CD14-positive monocyte (primary cell): ENCODE measurements at regions not wholly inside any gene's neighbourhood (a gene's known extent, or its start where the extent isn't known, plus 50 kb on each side); places are given as distances from the start of the nearest gene placed in this dataset.
"Not testable (repeated sequence)": the region's sequence is repeated elsewhere in the genome, so short reads cannot be mapped to it uniquely, and the experiment has no call there.

Source experiments
- DNase-seq, 3 donors: peaks; one replicate each; pipeline ENCODE4 v3.0.0-alpha.2; 2011 to 2022
- H2AFZ ChIP-seq: 2 replicates; pipeline ENCODE4 v1.6.0; 2012; ENCODE audit warnings: mild to moderate bottlenecking, low read depth, low read length, inconsistent platforms; ENCODE audit not compliant: insufficient read depth, poor library complexity, severe bottlenecking
- H3K27ac ChIP-seq, 2 donors: 1 replicate in 1 of 2; 2 replicates in 1 of 2; pipeline ENCODE4 v1.5.1; 2012 to 2013; ENCODE audit warnings: low read length in 2 of 2, control low read depth in 1 of 2, inconsistent platforms in 1 of 2, low read depth in 1 of 2, mild to moderate bottlenecking in 1 of 2
- H3K27me3 ChIP-seq, 2 donors: one replicate each; pipeline versions ENCODE4 v1.6.0 to v1.6.1; 2011 to 2013; ENCODE audit warnings: low read length in 2 of 2; ENCODE audit not compliant: control insufficient read depth in 2 of 2, insufficient read depth in 2 of 2
- H3K36me3 ChIP-seq, 2 donors: replicated peaks in 1 of 2; 1 replicate in 1 of 2; 2 replicates in 1 of 2; pipeline versions ENCODE4 v1.5.1 to v1.6.1; 2012 to 2013; ENCODE audit warnings: low read length in 2 of 2, control low read depth in 1 of 2, inconsistent platforms in 1 of 2, mild to moderate bottlenecking in 1 of 2; ENCODE audit not compliant: insufficient read depth in 2 of 2, control insufficient read depth in 1 of 2
- H3K4me1 ChIP-seq, 2 donors: 1 replicate in 1 of 2; 2 replicates in 1 of 2; pipeline versions ENCODE4 v1.5.1 to v1.6.1; 2012 to 2013; ENCODE audit warnings: low read length in 2 of 2, control low read depth in 1 of 2, inconsistent platforms in 1 of 2, mild to moderate bottlenecking in 1 of 2, moderate library complexity in 1 of 2; ENCODE audit not compliant: insufficient read depth in 2 of 2, control insufficient read depth in 1 of 2
- H3K4me2 ChIP-seq: replicated peaks from 2 replicates; pipeline ENCODE3; 2012; ENCODE audit warnings: low read length, moderate library complexity, mild to moderate bottlenecking; ENCODE audit not compliant: poor library complexity, severe bottlenecking; ENCODE audit errors: extremely low read depth
- H3K4me3 ChIP-seq, 3 experiments: fragments of 200-600 bp in 1 of 3; sonication (generic) in 1 of 3; replicated peaks in 1 of 3; 1 replicate in 2 of 3; 2 replicates in 1 of 3; pipeline ENCODE4 v1.5.1; 2011 to 2013; ENCODE audit warnings: low read length in 3 of 3, mild to moderate bottlenecking in 3 of 3, control low read depth in 2 of 3, low read depth in 2 of 3, inconsistent platforms in 1 of 3, moderate library complexity in 1 of 3
- H3K79me2 ChIP-seq: 2 replicates; pipeline ENCODE4 v1.6.0; 2012; ENCODE audit warnings: mild to moderate bottlenecking, control low read depth, inconsistent platforms, low read length, moderate library complexity; ENCODE audit not compliant: insufficient read depth
- H3K9ac ChIP-seq: 2 replicates; pipeline ENCODE4 v1.6.0; 2017; ENCODE audit warnings: low read length, mild to moderate bottlenecking; ENCODE audit not compliant: insufficient read depth, poor library complexity, severe bottlenecking
- H3K9me3 ChIP-seq, 2 donors: replicated peaks in 1 of 2; 1 replicate in 1 of 2; 2 replicates in 1 of 2; pipeline versions ENCODE4 v1.5.1 to v1.6.1; 2012 to 2013; ENCODE audit warnings: low read length in 2 of 2, control low read depth in 1 of 2; ENCODE audit not compliant: control insufficient read depth in 1 of 2, insufficient read depth in 1 of 2
- H4K20me1 ChIP-seq: 2 replicates; pipeline ENCODE4 v1.6.0; 2012; ENCODE audit warnings: mild to moderate bottlenecking, low read length, control low read depth, moderate library complexity; ENCODE audit not compliant: insufficient read depth
- H3K27ac Mint-ChIP-seq, 7 donors: one replicate each; pipeline ENCODE4 v1.8.0; 2020; ENCODE audit warnings: mild to moderate bottlenecking in 7 of 7, mixed read lengths in 7 of 7, moderate library complexity in 6 of 7, inconsistent platforms in 2 of 7
- H3K27me3 Mint-ChIP-seq, 3 donors: one replicate each; pipeline ENCODE4 v1.8.0; 2021 to 2022; ENCODE audit warnings: low read depth in 3 of 3, mild to moderate bottlenecking in 3 of 3, mixed read lengths in 3 of 3, moderate library complexity in 3 of 3, inconsistent platforms in 1 of 3
- H3K36me3 Mint-ChIP-seq, 2 donors: one replicate each; pipeline ENCODE4 v1.8.0; 2020; ENCODE audit warnings: mixed read lengths in 2 of 2, inconsistent platforms in 1 of 2, mild to moderate bottlenecking in 1 of 2
- H3K4me1 Mint-ChIP-seq: one replicate; pipeline ENCODE4 v1.8.0; 2020; ENCODE audit warnings: mild to moderate bottlenecking, mixed read lengths
- H3K4me3 Mint-ChIP-seq, 2 donors: one replicate each; pipeline ENCODE4 v1.8.0; 2020; ENCODE audit warnings: mild to moderate bottlenecking in 2 of 2, mixed read lengths in 2 of 2, moderate library complexity in 1 of 2
- H3K9me3 Mint-ChIP-seq, 7 donors: one replicate each; pipeline ENCODE4 v1.8.0; 2020 to 2022; ENCODE audit warnings: mixed read lengths in 7 of 7, mild to moderate bottlenecking in 6 of 7, moderate library complexity in 6 of 7, inconsistent platforms in 2 of 7
- CTCF ChIP-seq: fragments of 200-600 bp; IDR thresholded peaks from one replicate; pipeline ENCODE4 v1.8.0; 2022; ENCODE audit warnings: antibody characterized with exemption, mild to moderate bottlenecking
- WGBS: methylation state at CpG from one replicate; pipeline ENCODE4 v1.1.5; 2013; ENCODE audit warnings: missing lambda C conversion rate; ENCODE audit not compliant: insufficient coverage; 5-methylcytosine and 5-hydroxymethylcytosine counted together
- intact Hi-C, 2 donors: fragments of 100-400 bp; cut with micrococcal nuclease; formaldehyde crosslinking; loops; one replicate each; pipeline versions ENCODE4 v1.15.0 to v1.15.1; 2023

- no peaks in the 10 kb centered on the region for H3K36me3 ChIP-seq
- H3K4me1 ChIP-seq = peaks cover 18 to 21% of the 10 kb centered on the region in 2 donors
- H3K27ac ChIP-seq = no peak overlapping the region
- H3K79me2 ChIP-seq = no peaks in the 10 kb centered on the region
- H2AFZ ChIP-seq = no peak overlapping the region
- intact Hi-C loops = no loop called here
- no peak overlapping the region for H3K9ac ChIP-seq
- Mint-ChIP-seq H3K9me3 (peaks cover 0 to 16% (median 6%) of the 10 kb centered on the region in 7 donors), H3K27ac (no peak overlapping the region), H3K4me3 (no peak overlapping the region), H3K27me3 (peaks cover 2 to 14% (median 9%) of the 10 kb centered on the region in 3 donors), H3K36me3 (no peaks in the 10 kb centered on the region), H3K4me1 (peaks cover 19% of the 10 kb centered on the region)
- no peak overlapping the region for H3K4me2 ChIP-seq
- H4K20me1 ChIP-seq = no peaks in the 10 kb centered on the region
- TF ChIP-seq CTCF = no peak
- no peak overlapping the region for H3K4me3 ChIP-seq
- no peaks in the 10 kb centered on the region for H3K9me3 ChIP-seq
- no peaks in the 10 kb centered on the region for H3K27me3 ChIP-seq
- WGBS = 80% methylated on average over 2 of the region's 3 CpGs
- DNase-seq = no peak
These were observed 187.0 kb downstream of the MREG start for GRCh38 chr2:215826376-215826775.

GRCh38 chr2:215825707-215826106 lies 187.6 kb downstream of the MREG start:
- H3K79me2 ChIP-seq = no peaks in the 10 kb centered on the region
- Mint-ChIP-seq H3K27ac (no peak overlapping the region), H3K27me3 (peaks cover 3 to 19% (median 9%) of the 10 kb centered on the region in 3 donors), H3K9me3 (peaks cover 0 to 23% (median 11%) of the 10 kb centered on the region in 7 donors), H3K4me3 (no peak overlapping the region), H3K36me3 (peaks cover 2 to 3% of the 10 kb centered on the region in 2 donors), H3K4me1 (peaks cover 13% of the 10 kb centered on the region)
- no peak overlapping the region for H3K4me2 ChIP-seq
- H3K27ac ChIP-seq = no peak overlapping the region
- DNase-seq = no peak
- H3K9me3 ChIP-seq = no peaks in the 10 kb centered on the region
- H4K20me1 ChIP-seq = no peaks in the 10 kb centered on the region
- intact Hi-C loops = no loop called here
- peaks cover 11 to 15% of the 10 kb centered on the region in 2 donors for H3K4me1 ChIP-seq
- no peak overlapping the region for H3K9ac ChIP-seq
- no peak for TF ChIP-seq CTCF
- H3K36me3 ChIP-seq = no peaks in the 10 kb centered on the region
- H3K4me3 ChIP-seq = no peak overlapping the region
- H3K27me3 ChIP-seq = no peaks in the 10 kb centered on the region
- H2AFZ ChIP-seq = no peak overlapping the region

- H3K36me3 Mint-ChIP-seq, H3K79me2 ChIP-seq, H3K9ac ChIP-seq, H3K36me3 ChIP-seq, intact Hi-C loops, H4K20me1 ChIP-seq, H3K4me1 ChIP-seq, DNase-seq, H2AFZ ChIP-seq, H3K4me3 Mint-ChIP-seq, H3K4me1 Mint-ChIP-seq, H3K4me2 ChIP-seq, H3K27ac Mint-ChIP-seq, H3K27ac ChIP-seq, H3K27me3 ChIP-seq, H3K4me3 ChIP-seq: not testable (repeated sequence)
- H3K9me3 Mint-ChIP-seq = peaks cover 18 to 42% (median 23%) of the 10 kb centered on the region in 7 donors
- H3K9me3 ChIP-seq = peaks cover 11 to 13% of the 10 kb centered on the region in 2 donors
- H3K27me3 Mint-ChIP-seq = peaks cover 5 to 28% (median 7%) of the 10 kb centered on the region in 3 donors
- no CpG with 5 or more reads among the region's 4 CpGs for WGBS
These were observed 192.1 kb downstream of the MREG start for GRCh38 chr2:215821298-215821697.
